DMS53 treated with DMSO at 0.1 percent for 48 hours (cell line): ENCODE measurements at regions not wholly inside any gene's neighbourhood (a gene's known extent, or its start where the extent isn't known, plus 50 kb on each side); places are given as distances from the start of the nearest gene placed in this dataset.
"Not testable (repeated sequence)": the region's sequence is repeated elsewhere in the genome, so short reads cannot be mapped to it uniquely, and the experiment has no call there.

ENCODE experiments used
- DNase-seq: peaks from one replicate; lab custom pipeline; 2025; ENCODE audit not compliant: unreplicated experiment; lab: John Stamatoyannopoulos, UW

- no peak for DNase-seq
Observed at GRCh38 chr14:45727133-45727532, 474.1 kb upstream of the MIS18BP1 start.

- DNase-seq: no peak
Observed at GRCh38 chr14:45721472-45721871, 468.5 kb upstream of the MIS18BP1 start.

- no peak for DNase-seq
Observed at GRCh38 chr14:45716572-45716971, 463.6 kb upstream of the MIS18BP1 start.

- DNase-seq: no peak
Observed at GRCh38 chr14:45715946-45716345, 462.9 kb upstream of the MIS18BP1 start.

GRCh38 chr14:45709541-45709940 is 456.5 kb upstream of the MIS18BP1 start:
- DNase-seq: no peak

- DNase-seq: no peak
Observed at GRCh38 chr14:45705940-45706534, 453.0 kb upstream of the MIS18BP1 start.

- no peak for DNase-seq
Observed at GRCh38 chr14:45699471-45699870, 446.5 kb upstream of the MIS18BP1 start.

- DNase-seq: no peak
Observed at GRCh38 chr14:45698462-45699134, 445.6 kb upstream of the MIS18BP1 start.

GRCh38 chr14:45686771-45687170 is 433.8 kb upstream of the MIS18BP1 start:
- no peak for DNase-seq

- DNase-seq: no peak
Observed at GRCh38 chr14:45680531-45680930, 427.5 kb upstream of the MIS18BP1 start.

GRCh38 chr14:45679853-45680252 is 426.9 kb upstream of the MIS18BP1 start:
- no peak for DNase-seq

GRCh38 chr14:45678163-45678562 is 425.2 kb upstream of the MIS18BP1 start:
- DNase-seq: no peak

- no peak for DNase-seq
Observed at GRCh38 chr14:45673420-45673819, 420.4 kb upstream of the MIS18BP1 start.

GRCh38 chr14:45664668-45665356 is 411.8 kb upstream of the MIS18BP1 start:
- no peak for DNase-seq

GRCh38 chr14:45658917-45659299 is 405.9 kb upstream of the MIS18BP1 start:
- no peak for DNase-seq

GRCh38 chr14:45658226-45658916 is 405.4 kb upstream of the MIS18BP1 start:
- DNase-seq: no peak

GRCh38 chr14:45651890-45652289 is 398.9 kb upstream of the MIS18BP1 start:
- DNase-seq: no peak

- no peak for DNase-seq
Observed at GRCh38 chr14:45650754-45651153, 397.8 kb upstream of the MIS18BP1 start.

GRCh38 chr14:45649051-45649450 is 396.0 kb upstream of the MIS18BP1 start:
- DNase-seq: no peak

GRCh38 chr14:45641541-45641940 is 388.5 kb upstream of the MIS18BP1 start:
- no peak for DNase-seq

GRCh38 chr14:45634651-45635441 is 381.8 kb upstream of the MIS18BP1 start:
- not testable (repeated sequence) for DNase-seq
